NB4 (cell line): ENCODE measurements at regions not wholly inside any gene's neighbourhood (a gene's known extent, or its start where the extent isn't known, plus 50 kb on each side); places are given as distances from the start of the nearest gene placed in this dataset.

ENCODE experiments used
- MYC ChIP-seq: IDR thresholded peaks from 2 replicates; pipeline ENCODE4 v1.6.1; 2011; ENCODE audit warnings: low read depth, low read length
- POLR2A ChIP-seq: IDR thresholded peaks from 2 replicates; pipeline ENCODE4 v1.6.1; 2011; ENCODE audit warnings: mild to moderate bottlenecking; ENCODE audit not compliant: insufficient read length; ENCODE audit errors: extremely low read depth
- TF ChIP-seq, protein P1 (sequence below): IDR thresholded peaks from one replicate; pipeline ENCODE4 v1.5.1; 2012; ENCODE audit warnings: low read depth, low read length

DNA sequence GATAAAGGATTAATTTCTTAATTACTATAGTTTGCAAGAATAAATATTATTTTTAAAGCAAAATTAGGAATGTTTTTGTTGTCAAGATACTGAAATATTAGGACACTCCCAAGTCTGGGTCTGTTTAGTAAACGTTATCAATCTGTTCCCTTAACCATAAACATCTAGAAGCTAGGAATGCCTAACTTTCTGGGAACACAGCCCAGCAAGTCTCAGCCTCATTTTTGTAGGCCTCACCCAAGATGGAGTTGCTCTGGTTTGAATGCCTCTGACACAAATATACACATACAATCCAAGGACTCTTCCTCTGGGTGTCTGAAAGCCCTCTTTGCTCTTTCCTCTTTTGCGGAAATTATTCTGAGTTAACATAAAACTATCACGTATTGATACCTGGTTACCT, 487.4 kb upstream of the CELF2 start:
- TF ChIP-seq, protein P1, sequence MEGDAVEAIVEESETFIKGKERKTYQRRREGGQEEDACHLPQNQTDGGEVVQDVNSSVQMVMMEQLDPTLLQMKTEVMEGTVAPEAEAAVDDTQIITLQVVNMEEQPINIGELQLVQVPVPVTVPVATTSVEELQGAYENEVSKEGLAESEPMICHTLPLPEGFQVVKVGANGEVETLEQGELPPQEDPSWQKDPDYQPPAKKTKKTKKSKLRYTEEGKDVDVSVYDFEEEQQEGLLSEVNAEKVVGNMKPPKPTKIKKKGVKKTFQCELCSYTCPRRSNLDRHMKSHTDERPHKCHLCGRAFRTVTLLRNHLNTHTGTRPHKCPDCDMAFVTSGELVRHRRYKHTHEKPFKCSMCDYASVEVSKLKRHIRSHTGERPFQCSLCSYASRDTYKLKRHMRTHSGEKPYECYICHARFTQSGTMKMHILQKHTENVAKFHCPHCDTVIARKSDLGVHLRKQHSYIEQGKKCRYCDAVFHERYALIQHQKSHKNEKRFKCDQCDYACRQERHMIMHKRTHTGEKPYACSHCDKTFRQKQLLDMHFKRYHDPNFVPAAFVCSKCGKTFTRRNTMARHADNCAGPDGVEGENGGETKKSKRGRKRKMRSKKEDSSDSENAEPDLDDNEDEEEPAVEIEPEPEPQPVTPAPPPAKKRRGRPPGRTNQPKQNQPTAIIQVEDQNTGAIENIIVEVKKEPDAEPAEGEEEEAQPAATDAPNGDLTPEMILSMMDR: no peak
- TF ChIP-seq POLR2A: no peak
- no peak for TF ChIP-seq MYC
